GM23338 (cell line): ENCODE measurements at regions not wholly inside any gene's neighbourhood (a gene's known extent, or its start where the extent isn't known, plus 50 kb on each side); places are given as distances from the start of the nearest gene placed in this dataset.

ENCODE experiments used
- EZH2 ChIP-seq: fragments of 200-600 bp; sonication (generic); IDR thresholded peaks from one replicate; pipeline ENCODE4 v1.8.0; 2017; ENCODE audit warnings: antibody characterized with exemption, mild to moderate bottlenecking, low read depth; ENCODE audit not compliant: unreplicated experiment
- POLR2AphosphoS5 ChIP-seq: IDR thresholded peaks from 2 replicates; pipeline ENCODE4 v1.6.1; 2016; ENCODE audit warnings: antibody characterized with exemption, low read depth
- STAT1 ChIP-seq: IDR thresholded peaks from one replicate; pipeline ENCODE4 v1.6.1; 2016; ENCODE audit warnings: antibody characterized with exemption; ENCODE audit not compliant: unreplicated experiment
- TF ChIP-seq, protein P1 (sequence below), 2 experiments: fragments of 200-600 bp in 1 of 2; sonication (generic) in 1 of 2; conservative IDR thresholded peaks; 2 replicates each; pipeline versions ENCODE4 v1.5.1 to v1.6.1; 2016 to 2017; ENCODE audit warnings: antibody characterized with exemption in 2 of 2, low read depth in 2 of 2, mild to moderate bottlenecking in 2 of 2, moderate library complexity in 1 of 2

DNA sequence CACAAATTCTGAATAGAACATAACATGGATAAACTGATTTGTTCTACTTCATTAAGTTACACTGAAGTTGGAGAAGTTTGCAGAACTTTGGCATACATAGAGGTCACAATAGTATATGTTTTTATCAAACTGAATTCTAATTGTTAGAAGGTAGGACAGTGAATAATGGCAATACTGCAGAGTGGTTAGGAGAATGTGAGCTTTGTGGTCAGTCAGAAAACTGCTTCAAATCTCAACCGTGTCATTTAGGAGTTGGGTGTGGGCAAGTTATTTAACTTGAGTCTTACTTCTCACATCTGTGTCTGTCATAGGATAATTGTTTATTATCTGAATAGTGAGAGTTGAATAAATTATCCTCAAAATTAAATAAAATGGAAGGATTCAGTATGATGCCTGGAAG, 374.6 kb upstream of the SYT1 start:
- TF ChIP-seq, protein P1, sequence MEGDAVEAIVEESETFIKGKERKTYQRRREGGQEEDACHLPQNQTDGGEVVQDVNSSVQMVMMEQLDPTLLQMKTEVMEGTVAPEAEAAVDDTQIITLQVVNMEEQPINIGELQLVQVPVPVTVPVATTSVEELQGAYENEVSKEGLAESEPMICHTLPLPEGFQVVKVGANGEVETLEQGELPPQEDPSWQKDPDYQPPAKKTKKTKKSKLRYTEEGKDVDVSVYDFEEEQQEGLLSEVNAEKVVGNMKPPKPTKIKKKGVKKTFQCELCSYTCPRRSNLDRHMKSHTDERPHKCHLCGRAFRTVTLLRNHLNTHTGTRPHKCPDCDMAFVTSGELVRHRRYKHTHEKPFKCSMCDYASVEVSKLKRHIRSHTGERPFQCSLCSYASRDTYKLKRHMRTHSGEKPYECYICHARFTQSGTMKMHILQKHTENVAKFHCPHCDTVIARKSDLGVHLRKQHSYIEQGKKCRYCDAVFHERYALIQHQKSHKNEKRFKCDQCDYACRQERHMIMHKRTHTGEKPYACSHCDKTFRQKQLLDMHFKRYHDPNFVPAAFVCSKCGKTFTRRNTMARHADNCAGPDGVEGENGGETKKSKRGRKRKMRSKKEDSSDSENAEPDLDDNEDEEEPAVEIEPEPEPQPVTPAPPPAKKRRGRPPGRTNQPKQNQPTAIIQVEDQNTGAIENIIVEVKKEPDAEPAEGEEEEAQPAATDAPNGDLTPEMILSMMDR (conservative IDR thresholded peaks at IDR 0.05; ENCODE audit: low read depth in 2 of 2): no peak
- no peak for TF ChIP-seq STAT1
- no peak for TF ChIP-seq EZH2
- TF ChIP-seq POLR2AphosphoS5: no peak
